DOHH2 (cell line): ENCODE measurements at regions not wholly inside any gene's neighbourhood (a gene's known extent, or its start where the extent isn't known, plus 50 kb on each side); places are given as distances from the start of the nearest gene placed in this dataset.

ENCODE experiments used
- H3F3A ChIP-seq: fragments of 200-600 bp; sonication (generic), shearing (Covaris generic); 2 replicates; pipeline ENCODE4 v1.6.0; 2016; ENCODE audit warnings: antibody characterized with exemption, mild to moderate bottlenecking; ENCODE audit not compliant: control insufficient read depth, insufficient read depth
- H3K27ac ChIP-seq: fragments of 200-600 bp; sonication (generic); 2 replicates; pipeline ENCODE4 v1.5.1; 2014; ENCODE audit warnings: low read depth, mild to moderate bottlenecking, low read length, moderate library complexity
- H3K27me3 ChIP-seq: fragments of 200-600 bp; sonication (generic); 2 replicates; pipeline ENCODE4 v1.6.1; 2014; ENCODE audit warnings: mild to moderate bottlenecking, low read length, mixed read lengths; ENCODE audit not compliant: control insufficient read depth
- H3K36me3 ChIP-seq: fragments of 200-600 bp; sonication (generic); 2 replicates; pipeline ENCODE4 v1.6.1; 2014; ENCODE audit warnings: mild to moderate bottlenecking, low read length, moderate library complexity, mixed read lengths; ENCODE audit not compliant: control insufficient read depth
- H3K4me1 ChIP-seq: fragments of 200-600 bp; sonication (generic); 2 replicates; pipeline ENCODE4 v1.6.1; 2014; ENCODE audit warnings: mild to moderate bottlenecking, low read length, mixed read lengths; ENCODE audit not compliant: control insufficient read depth
- H3K4me2 ChIP-seq: fragments of 200-600 bp; sonication (generic); 2 replicates; pipeline ENCODE4 v1.6.0; 2014; ENCODE audit warnings: mild to moderate bottlenecking, low read length, moderate library complexity
- H3K4me3 ChIP-seq: fragments of 200-600 bp; sonication (generic); 2 replicates; pipeline ENCODE4 v1.5.1; 2014; ENCODE audit warnings: mild to moderate bottlenecking, low read length, mixed read lengths
- H3K79me2 ChIP-seq: fragments of 200-600 bp; sonication (generic); 2 replicates; pipeline ENCODE4 v1.6.1; 2014; ENCODE audit warnings: mild to moderate bottlenecking, low read length, mixed read lengths; ENCODE audit not compliant: control insufficient read depth
- H3K9me2 ChIP-seq: fragments of 200-600 bp; sonication (generic); replicated peaks from 2 replicates; pipeline ENCODE4 v1.6.1; 2014; ENCODE audit warnings: mild to moderate bottlenecking, low read length, mixed read lengths; ENCODE audit not compliant: control insufficient read depth
- H3K9me3 ChIP-seq: fragments of 200-600 bp; sonication (generic); 2 replicates; pipeline ENCODE4 v1.6.1; 2014; ENCODE audit warnings: antibody characterized with exemption, low read length, mixed read lengths; ENCODE audit not compliant: control insufficient read depth, insufficient read depth
- H4K20me1 ChIP-seq: fragments of 200-600 bp; sonication (generic); 2 replicates; pipeline ENCODE4 v1.6.0; 2014; ENCODE audit warnings: low read depth, mild to moderate bottlenecking, antibody characterized with exemption, low read length, moderate library complexity; ENCODE audit not compliant: control insufficient read depth, insufficient read depth
- CTCF ChIP-seq: fragments of 200-600 bp; sonication (generic); IDR thresholded peaks from one replicate; pipeline ENCODE4 v1.5.1; 2014; ENCODE audit warnings: antibody characterized with exemption, mild to moderate bottlenecking, low read depth, low read length; ENCODE audit not compliant: poor library complexity, severe bottlenecking
- EZH2phosphoT487 ChIP-seq: fragments of 200-600 bp; sonication (generic); IDR thresholded peaks from 2 replicates; pipeline ENCODE4 v1.6.1; 2017; ENCODE audit warnings: borderline replicate concordance, mild to moderate bottlenecking, antibody characterized with exemption, low read length, moderate library complexity, mixed read lengths

- no peaks in the 10 kb centered on the region for H3K36me3 ChIP-seq
- H3K4me2 ChIP-seq = no peak overlapping the region
- H3K9me2 ChIP-seq = no peaks in the 10 kb centered on the region
- no peaks in the 10 kb centered on the region for H3F3A ChIP-seq
- no peaks in the 10 kb centered on the region for H3K4me1 ChIP-seq
- H4K20me1 ChIP-seq = no peaks in the 10 kb centered on the region
- TF ChIP-seq EZH2phosphoT487 (no peak), CTCF (no peak)
- no peaks in the 10 kb centered on the region for H3K9me3 ChIP-seq
- H3K27me3 ChIP-seq = no peaks in the 10 kb centered on the region
- H3K79me2 ChIP-seq = no peaks in the 10 kb centered on the region
- no peak overlapping the region for H3K27ac ChIP-seq
- H3K4me3 ChIP-seq = no peak overlapping the region
Observed at GRCh38 chr12:78324234-78324633, 493.5 kb downstream of the NAV3 start.

- Histone ChIP-seq H3K36me3 (no peaks in the 10 kb centered on the region), H3K4me3 (no peak overlapping the region), H3K9me2 (no peaks in the 10 kb centered on the region), H3K27ac (no peak overlapping the region), H3K79me2 (no peaks in the 10 kb centered on the region), H4K20me1 (no peaks in the 10 kb centered on the region), H3K9me3 (no peaks in the 10 kb centered on the region), H3K27me3 (no peaks in the 10 kb centered on the region), H3F3A (no peaks in the 10 kb centered on the region), H3K4me1 (no peaks in the 10 kb centered on the region), H3K4me2 (no peak overlapping the region)
- TF ChIP-seq EZH2phosphoT487 (no peak), CTCF (no peak)
Observed at GRCh38 chr12:78328524-78328923, 497.8 kb downstream of the NAV3 start.

- Histone ChIP-seq H3K9me2 (no peaks in the 10 kb centered on the region), H3K27ac (no peak overlapping the region), H3K4me2 (no peak overlapping the region), H3K79me2 (no peaks in the 10 kb centered on the region), H3K36me3 (no peaks in the 10 kb centered on the region), H3K9me3 (no peaks in the 10 kb centered on the region), H3K27me3 (no peaks in the 10 kb centered on the region), H3K4me1 (no peaks in the 10 kb centered on the region), H4K20me1 (no peaks in the 10 kb centered on the region), H3F3A (no peaks in the 10 kb centered on the region), H3K4me3 (no peak overlapping the region)
- TF ChIP-seq CTCF (no peak), EZH2phosphoT487 (no peak)
Observed at GRCh38 chr12:78330131-78330530, 499.4 kb downstream of the NAV3 start.

- Histone ChIP-seq H3K27me3 (no peaks in the 10 kb centered on the region), H3K36me3 (no peaks in the 10 kb centered on the region), H3K4me1 (no peaks in the 10 kb centered on the region), H3F3A (no peaks in the 10 kb centered on the region), H3K4me2 (no peak overlapping the region), H3K79me2 (no peaks in the 10 kb centered on the region), H3K9me2 (no peaks in the 10 kb centered on the region), H4K20me1 (no peaks in the 10 kb centered on the region), H3K4me3 (no peak overlapping the region), H3K9me3 (no peaks in the 10 kb centered on the region), H3K27ac (no peak overlapping the region)
- TF ChIP-seq EZH2phosphoT487 (no peak), CTCF (no peak)
Observed at GRCh38 chr12:78331181-78331580, 500.5 kb downstream of the NAV3 start.
